HG03045 (cell line): ENCODE measurements at regions not wholly inside any gene's neighbourhood (a gene's known extent, or its start where the extent isn't known, plus 50 kb on each side); places are given as distances from the start of the nearest gene placed in this dataset.

Source experiments
- ATAC-seq: cut with Tn5 transposase; IDR thresholded peaks from one replicate; pipeline ENCODE4 v1.9.1; 2021; ENCODE audit warnings: mild to moderate bottlenecking, moderate library complexity; ENCODE audit not compliant: unreplicated experiment

GRCh38 chr10:1981976-1982375, 244.7 kb upstream of the ADARB2 start:
- ATAC-seq = no peak

- ATAC-seq = no peak
Observed at GRCh38 chr10:1980459-1980858, 243.1 kb upstream of the ADARB2 start.

- no peak for ATAC-seq
Observed at GRCh38 chr10:1978584-1978983, 241.3 kb upstream of the ADARB2 start.

GRCh38 chr10:1977461-1977860, 240.1 kb upstream of the ADARB2 start:
- ATAC-seq = no peak

- ATAC-seq = no peak
Observed at GRCh38 chr10:1972406-1972805, 235.1 kb upstream of the ADARB2 start.

GRCh38 chr10:1968257-1969033, 231.1 kb upstream of the ADARB2 start:
- no peak for ATAC-seq

GRCh38 chr10:1966712-1967376, 229.5 kb upstream of the ADARB2 start:
- ATAC-seq = no peak

- no peak for ATAC-seq
Observed at GRCh38 chr10:1964476-1964875, 227.2 kb upstream of the ADARB2 start.

GRCh38 chr10:1963341-1963740, 226.0 kb upstream of the ADARB2 start:
- no peak for ATAC-seq

GRCh38 chr10:1961989-1962388, 224.7 kb upstream of the ADARB2 start:
- ATAC-seq = no peak

- ATAC-seq = no peak
Observed at GRCh38 chr10:1960982-1961381, 223.7 kb upstream of the ADARB2 start.

- no peak for ATAC-seq
Observed at GRCh38 chr10:1957057-1957456, 219.7 kb upstream of the ADARB2 start.

GRCh38 chr10:1954300-1954699, 217.0 kb upstream of the ADARB2 start:
- no peak for ATAC-seq

GRCh38 chr10:1952126-1953095, 215.1 kb upstream of the ADARB2 start:
- no peak for ATAC-seq

GRCh38 chr10:1950803-1951495, 213.6 kb upstream of the ADARB2 start:
- no peak for ATAC-seq

- no peak for ATAC-seq
Observed at GRCh38 chr10:1947464-1948003, 210.2 kb upstream of the ADARB2 start.

GRCh38 chr10:1944487-1944886, 207.2 kb upstream of the ADARB2 start:
- no peak for ATAC-seq

GRCh38 chr10:1942478-1942877, 205.2 kb upstream of the ADARB2 start:
- ATAC-seq = no peak

GRCh38 chr10:1939016-1939415, 201.7 kb upstream of the ADARB2 start:
- ATAC-seq = no peak

- no peak for ATAC-seq
Observed at GRCh38 chr10:1938317-1938716, 201.0 kb upstream of the ADARB2 start.
